Astrocyte of the spinal cord (primary cell): ENCODE measurements at regions not wholly inside any gene's neighbourhood (a gene's known extent, or its start where the extent isn't known, plus 50 kb on each side); places are given as distances from the start of the nearest gene placed in this dataset.
"Not testable (repeated sequence)": the region's sequence is repeated elsewhere in the genome, so short reads cannot be mapped to it uniquely, and the experiment has no call there.

Experiments used
- DNase-seq: peaks from one replicate; pipeline ENCODE4 v3.0.0; 2011; ENCODE audit warnings: low read depth, low spot score
- H3K4me3 ChIP-seq: 2 replicates; pipeline ENCODE4 v1.5.1; 2011; ENCODE audit warnings: low read depth, mild to moderate bottlenecking, low read length, moderate library complexity
- in situ Hi-C: cut with HindIII; loops from 2 replicates; pipeline ENCODE4 v1.10.0; 2017; ENCODE audit warnings: low sequenced_read_pairs
- TF ChIP-seq, protein P1 (sequence below): IDR thresholded peaks from 2 replicates; pipeline ENCODE4 v1.5.1; 2012; ENCODE audit warnings: low read depth, mild to moderate bottlenecking, low read length, inconsistent platforms

DNA sequence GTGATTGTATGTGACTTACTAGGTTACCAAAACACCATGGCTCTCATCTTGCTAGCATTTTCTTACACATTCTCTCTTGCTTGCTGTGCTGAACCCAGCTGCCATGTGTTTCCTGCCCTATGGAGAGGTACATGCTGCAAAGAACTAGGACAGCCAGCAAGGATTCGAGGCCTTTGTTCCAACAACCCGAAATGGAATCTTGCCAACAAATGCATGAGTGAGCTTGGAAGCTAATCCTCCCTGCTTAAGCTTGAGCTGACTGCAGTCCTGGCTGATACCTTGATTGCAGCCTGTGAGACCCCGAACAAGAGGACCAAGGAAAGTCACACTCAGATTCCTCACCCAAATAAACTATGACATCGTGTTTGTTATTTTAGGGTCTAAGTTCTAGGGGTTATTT is 651.2 kb downstream of the SLITRK6 start:
- in situ Hi-C loops, result no loop called here
- TF ChIP-seq, protein P1, sequence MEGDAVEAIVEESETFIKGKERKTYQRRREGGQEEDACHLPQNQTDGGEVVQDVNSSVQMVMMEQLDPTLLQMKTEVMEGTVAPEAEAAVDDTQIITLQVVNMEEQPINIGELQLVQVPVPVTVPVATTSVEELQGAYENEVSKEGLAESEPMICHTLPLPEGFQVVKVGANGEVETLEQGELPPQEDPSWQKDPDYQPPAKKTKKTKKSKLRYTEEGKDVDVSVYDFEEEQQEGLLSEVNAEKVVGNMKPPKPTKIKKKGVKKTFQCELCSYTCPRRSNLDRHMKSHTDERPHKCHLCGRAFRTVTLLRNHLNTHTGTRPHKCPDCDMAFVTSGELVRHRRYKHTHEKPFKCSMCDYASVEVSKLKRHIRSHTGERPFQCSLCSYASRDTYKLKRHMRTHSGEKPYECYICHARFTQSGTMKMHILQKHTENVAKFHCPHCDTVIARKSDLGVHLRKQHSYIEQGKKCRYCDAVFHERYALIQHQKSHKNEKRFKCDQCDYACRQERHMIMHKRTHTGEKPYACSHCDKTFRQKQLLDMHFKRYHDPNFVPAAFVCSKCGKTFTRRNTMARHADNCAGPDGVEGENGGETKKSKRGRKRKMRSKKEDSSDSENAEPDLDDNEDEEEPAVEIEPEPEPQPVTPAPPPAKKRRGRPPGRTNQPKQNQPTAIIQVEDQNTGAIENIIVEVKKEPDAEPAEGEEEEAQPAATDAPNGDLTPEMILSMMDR, result no peak
- H3K4me3 ChIP-seq, result no peak overlapping the region
- peak; percentile 11 for DNase-seq

DNA sequence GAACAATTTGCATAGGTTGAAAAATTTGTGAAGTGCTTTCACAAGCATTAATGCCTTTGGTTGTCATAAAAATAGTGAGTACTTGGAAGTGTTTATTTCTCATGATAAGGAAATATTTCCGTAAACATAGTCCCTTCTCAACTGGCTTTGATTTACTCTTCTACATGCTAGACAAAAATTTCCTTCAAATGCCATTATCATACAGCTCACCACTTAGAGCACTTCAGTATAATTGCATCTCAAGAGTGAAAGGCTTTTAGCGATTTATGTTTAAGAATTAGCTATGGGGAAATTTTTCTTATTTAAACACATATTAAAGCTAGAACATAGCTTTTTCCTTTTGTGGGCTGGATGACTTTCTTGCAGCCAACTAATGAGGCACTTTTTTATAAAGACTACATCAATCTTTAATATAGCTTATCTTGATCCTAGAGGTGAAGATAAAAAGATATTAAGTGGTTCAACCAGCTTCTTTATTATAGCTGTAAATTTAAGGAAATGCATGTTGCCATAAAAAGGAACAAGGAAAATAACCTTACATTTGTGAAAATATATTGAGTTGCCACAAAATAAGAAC is 656.8 kb downstream of the SLITRK6 start:
- no peak for DNase-seq
- in situ Hi-C loops, result no loop called here
- TF ChIP-seq, protein P1, result no peak
- H3K4me3 ChIP-seq, result no peak overlapping the region

DNA sequence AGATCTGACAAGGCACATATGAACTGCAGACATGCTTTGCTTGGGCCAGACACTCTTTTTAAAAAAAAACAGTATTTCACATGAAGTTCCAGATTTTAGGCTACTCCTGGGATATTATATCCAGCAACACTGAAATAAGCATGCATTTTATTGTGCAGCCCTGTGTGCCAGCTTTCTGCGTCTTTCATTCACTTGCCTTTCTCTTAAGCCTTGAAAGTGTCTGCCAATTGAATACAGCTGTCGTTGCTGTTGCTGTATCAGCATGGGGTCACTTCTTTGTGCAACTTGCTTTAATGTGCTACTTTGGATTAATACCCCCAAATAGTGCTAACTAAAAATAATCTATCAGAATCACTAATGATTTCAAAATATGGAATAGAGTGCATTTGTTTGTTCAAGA is 657.8 kb downstream of the SLITRK6 start:
- in situ Hi-C loops, result no loop called here
- TF ChIP-seq, protein P1, result no peak
- no peak overlapping the region for H3K4me3 ChIP-seq
- DNase-seq, result no peak

DNA sequence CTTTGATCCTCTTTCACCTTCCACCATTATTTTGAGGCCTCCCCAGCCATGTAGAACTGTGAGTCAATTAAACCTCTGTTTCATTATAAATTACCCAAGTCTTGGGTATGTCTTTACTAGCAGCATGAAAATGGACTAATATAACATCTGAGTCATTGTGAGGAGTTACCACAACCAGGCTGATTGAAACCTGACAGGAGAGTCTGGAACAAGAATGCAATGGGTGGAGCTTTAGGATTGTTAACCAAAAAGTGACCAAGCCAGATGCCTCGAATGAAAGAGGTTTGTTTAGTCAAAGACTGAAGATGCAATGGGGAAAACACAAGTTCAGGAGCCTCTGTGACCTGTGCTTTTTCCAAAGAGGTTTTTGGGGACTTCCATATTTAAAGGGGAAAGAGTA is 659.0 kb downstream of the SLITRK6 start:
- TF ChIP-seq, protein P1, result no peak
- no peak for DNase-seq
- in situ Hi-C loops, result no loop called here
- no peak overlapping the region for H3K4me3 ChIP-seq

DNA sequence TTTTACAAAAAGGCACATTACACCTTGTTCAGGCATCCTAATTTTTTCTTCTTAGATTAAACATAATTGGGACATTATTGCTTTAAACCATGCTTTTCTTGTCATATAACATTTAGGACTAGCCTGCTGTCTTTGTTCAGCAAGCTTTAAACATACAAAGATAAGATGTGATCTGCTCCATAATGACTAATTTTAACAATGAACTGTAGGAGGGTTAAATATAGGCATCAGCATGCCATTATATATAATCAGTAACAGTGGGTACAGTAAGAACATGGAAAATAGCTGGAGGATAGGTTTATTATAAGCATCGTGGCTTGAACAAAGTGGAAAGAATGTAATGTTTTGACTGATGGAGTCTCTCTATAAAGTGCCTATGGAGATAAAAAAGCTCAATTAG is 661.7 kb downstream of the SLITRK6 start:
- no peak for DNase-seq
- no peak overlapping the region for H3K4me3 ChIP-seq
- TF ChIP-seq, protein P1, result no peak
- in situ Hi-C loops, result no loop called here

DNA sequence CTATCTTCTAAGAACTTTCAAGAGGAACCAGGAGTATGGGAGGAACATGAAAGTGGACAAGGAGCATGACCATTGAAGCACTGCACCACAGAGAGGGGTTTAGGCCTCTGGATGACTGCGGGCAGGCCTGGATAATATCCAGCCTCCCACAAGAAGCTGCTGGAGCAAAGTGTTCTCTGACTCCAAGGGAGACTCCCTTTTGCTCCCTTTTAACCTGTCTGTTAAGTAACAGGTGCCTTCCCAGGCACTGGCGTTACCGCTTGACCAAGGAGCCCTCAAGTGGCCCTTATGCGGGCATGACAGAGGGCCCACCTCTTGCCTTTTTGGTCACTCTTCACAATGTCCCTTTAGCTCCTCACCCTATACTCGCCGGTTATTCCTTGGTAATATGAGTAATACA is 666.2 kb downstream of the SLITRK6 start:
- in situ Hi-C loops, result no loop called here
- H3K4me3 ChIP-seq, result no peak overlapping the region
- DNase-seq, result no peak
- TF ChIP-seq, protein P1, result no peak

DNA sequence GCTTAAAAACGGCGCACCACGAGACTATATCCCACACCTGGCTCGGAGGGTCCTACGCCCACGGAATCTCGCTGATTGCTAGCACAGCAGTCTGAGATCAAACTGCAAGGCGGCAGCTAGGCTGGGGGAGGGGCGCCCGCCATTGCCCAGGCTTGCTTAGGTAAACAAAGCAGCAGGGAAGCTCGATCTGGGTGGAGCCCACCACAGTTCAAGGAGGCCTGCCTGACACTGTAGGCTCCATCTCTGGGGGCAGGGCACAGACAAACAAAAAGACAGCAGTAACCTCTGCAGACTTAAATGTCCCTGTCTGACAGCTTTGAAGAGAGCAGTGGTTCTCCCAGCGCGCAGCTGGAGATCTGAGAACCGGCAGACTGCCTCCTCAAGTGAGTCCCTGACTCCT is 675.7 kb downstream of the SLITRK6 start:
- DNase-seq, in situ Hi-C loops, H3K4me3 ChIP-seq: not testable (repeated sequence)
